KG1 (cell line): ENCODE measurements at regions not wholly inside any gene's neighbourhood (a gene's known extent, or its start where the extent isn't known, plus 50 kb on each side); places are given as distances from the start of the nearest gene placed in this dataset.
"Not testable (repeated sequence)": the region's sequence is repeated elsewhere in the genome, so short reads cannot be mapped to it uniquely, and the experiment has no call there.

ENCODE experiments used
- DNase-seq: peaks from one replicate; lab custom pipeline; 2025; lab: John Stamatoyannopoulos, UW

- DNase-seq, result no peak
These were observed 761.5 kb upstream of the SOX11 start for GRCh38 chr2:4930704-4931103.

- no peak for DNase-seq
These were observed 760.3 kb upstream of the SOX11 start for GRCh38 chr2:4931721-4932365.

- not testable (repeated sequence) for DNase-seq
These were observed 756.9 kb upstream of the SOX11 start for GRCh38 chr2:4935291-4935690.

GRCh38 chr2:4937550-4937949 lies 754.6 kb upstream of the SOX11 start:
- no peak for DNase-seq

GRCh38 chr2:4938206-4938605 lies 754.0 kb upstream of the SOX11 start:
- DNase-seq, result no peak

- no peak for DNase-seq
These were observed 749.7 kb upstream of the SOX11 start for GRCh38 chr2:4942441-4942840.

- DNase-seq, result no peak
These were observed 744.3 kb upstream of the SOX11 start for GRCh38 chr2:4947911-4948310.

- no peak for DNase-seq
These were observed 740.8 kb upstream of the SOX11 start for GRCh38 chr2:4951368-4951767.

- no peak for DNase-seq
These were observed 733.0 kb upstream of the SOX11 start for GRCh38 chr2:4959219-4959618.

DNA sequence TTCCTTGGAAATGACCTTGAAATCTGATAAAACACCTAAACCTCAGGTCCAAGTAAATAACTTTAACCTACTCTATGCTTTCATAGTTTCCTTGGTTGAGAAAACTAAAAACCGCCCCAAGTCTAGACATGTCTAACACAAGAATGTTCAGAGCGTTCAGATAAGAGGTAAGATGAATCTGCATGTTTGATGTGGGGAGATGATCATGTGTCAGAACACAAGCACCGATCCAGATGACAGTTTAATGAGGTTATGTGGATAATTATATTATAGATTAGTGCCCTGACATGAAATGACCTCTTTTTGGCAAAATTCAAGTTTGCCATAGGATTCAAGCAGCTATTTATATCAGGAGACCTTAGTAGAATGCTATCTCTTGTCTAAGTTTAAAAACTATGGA lies 729.8 kb upstream of the SOX11 start:
- DNase-seq, result no peak

DNA sequence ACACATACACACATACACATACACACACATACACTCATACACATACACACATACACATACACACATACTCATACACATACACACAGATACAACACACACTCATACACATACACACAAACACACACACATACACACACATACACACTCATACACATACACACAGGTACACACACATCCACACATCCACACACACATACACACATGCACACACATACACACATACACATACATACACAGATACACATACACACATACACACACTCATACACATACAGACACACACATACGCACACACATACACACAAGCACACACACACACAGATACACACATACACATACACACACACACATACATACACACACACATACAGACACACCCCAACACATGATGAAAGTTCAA lies 729.1 kb upstream of the SOX11 start:
- DNase-seq, result no peak

GRCh38 chr2:4964001-4964540 lies 728.1 kb upstream of the SOX11 start:
- DNase-seq, result no peak

DNA sequence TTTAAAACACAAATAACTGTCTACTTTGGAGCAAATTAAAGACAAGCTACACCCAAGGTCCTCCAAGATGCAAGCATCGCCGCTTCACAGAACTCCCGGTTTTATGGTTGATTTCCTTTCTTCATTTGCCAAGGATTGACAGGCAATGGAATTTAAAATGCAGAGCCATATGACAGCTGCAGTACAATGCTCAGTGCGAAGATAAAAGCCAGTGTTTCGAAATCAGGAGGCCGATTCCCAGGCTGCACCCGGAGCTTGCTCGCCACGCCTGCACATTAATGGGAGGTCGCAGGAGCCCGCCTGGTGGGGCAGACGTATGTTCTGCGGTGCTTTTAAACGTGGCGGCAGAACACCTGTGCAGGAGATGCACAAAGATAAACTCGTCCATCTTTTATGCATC lies 727.6 kb upstream of the SOX11 start:
- no peak for DNase-seq

DNA sequence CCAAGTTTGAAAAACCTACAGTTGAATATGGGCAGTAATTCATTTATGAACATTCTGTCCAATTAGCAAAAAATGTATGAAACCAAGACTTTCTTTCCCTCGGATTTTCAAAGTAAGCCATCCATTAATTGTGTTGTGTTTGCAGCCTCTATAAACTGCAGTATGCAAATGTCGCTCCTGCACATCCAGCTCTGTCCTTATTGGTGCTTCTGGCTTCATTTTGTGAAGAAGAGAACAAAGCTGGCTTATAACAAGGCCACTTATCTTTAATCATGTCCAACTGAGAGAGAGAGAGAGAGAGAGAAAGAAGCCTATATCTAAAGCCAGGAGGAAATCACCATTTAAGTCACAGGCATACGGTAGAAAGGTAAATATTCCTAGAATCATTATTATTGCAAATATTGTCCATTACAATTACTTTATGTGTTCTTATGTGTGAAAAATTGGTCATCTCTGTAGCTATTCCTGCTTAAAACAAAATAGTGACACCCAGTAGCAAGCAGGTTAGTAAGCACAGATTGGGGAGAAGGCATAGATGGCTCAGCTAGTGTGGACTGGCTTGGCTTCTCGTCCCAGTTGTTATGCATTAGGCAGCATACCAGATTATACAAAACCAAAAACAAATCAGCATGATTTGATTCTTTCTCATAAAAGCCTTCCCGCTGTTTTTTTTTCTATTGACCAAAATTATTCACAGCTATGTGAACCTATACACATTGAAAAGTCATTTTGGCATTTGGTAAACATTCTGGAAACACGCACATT lies 726.4 kb upstream of the SOX11 start:
- no peak for DNase-seq

DNA sequence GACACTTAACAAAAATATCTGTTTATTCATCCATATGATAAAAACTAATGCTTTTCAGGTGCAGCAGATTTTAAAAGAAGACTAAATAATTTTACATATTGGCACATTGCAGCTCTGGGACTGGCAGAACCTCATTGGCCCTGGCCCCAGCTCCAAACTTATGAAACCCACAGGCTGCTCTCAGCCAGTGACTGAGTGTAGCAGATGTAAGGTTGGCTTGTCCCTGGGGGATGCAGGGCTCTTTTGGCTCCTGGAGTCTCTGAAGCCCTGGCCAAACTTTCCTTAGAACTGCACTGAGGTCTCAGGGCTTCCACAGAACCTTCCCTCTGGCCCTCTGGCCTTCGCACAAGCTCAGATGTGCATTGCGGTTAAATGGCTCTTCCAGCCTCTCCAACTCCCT lies 725.0 kb upstream of the SOX11 start:
- DNase-seq, result no peak

- no peak for DNase-seq
These were observed 719.7 kb upstream of the SOX11 start for GRCh38 chr2:4972472-4972871.

GRCh38 chr2:4973354-4973753 lies 718.8 kb upstream of the SOX11 start:
- no peak for DNase-seq

GRCh38 chr2:4973973-4974372 lies 718.2 kb upstream of the SOX11 start:
- DNase-seq, result no peak

DNA sequence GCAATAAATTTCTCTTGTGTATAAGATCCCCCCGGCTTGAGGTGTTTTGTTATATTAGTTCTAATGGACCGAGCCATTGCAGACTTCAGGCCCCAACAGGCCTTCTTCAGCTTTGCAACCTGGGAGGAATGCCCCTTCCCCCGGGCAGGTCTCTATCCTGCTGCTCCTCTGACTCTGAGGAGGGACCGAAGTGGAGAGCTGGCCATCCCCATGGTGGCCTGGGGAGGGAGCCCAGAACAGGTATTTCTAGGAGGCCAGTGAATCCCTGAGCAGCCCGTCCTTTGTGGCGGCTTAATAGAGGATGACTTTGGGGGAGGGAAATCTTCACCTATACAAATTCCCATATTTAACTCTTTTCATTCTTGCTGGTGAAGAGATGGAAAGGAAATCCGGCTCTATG lies 715.8 kb upstream of the SOX11 start:
- no peak for DNase-seq

GRCh38 chr2:4979111-4979510 lies 713.1 kb upstream of the SOX11 start:
- DNase-seq, result no peak

DNA sequence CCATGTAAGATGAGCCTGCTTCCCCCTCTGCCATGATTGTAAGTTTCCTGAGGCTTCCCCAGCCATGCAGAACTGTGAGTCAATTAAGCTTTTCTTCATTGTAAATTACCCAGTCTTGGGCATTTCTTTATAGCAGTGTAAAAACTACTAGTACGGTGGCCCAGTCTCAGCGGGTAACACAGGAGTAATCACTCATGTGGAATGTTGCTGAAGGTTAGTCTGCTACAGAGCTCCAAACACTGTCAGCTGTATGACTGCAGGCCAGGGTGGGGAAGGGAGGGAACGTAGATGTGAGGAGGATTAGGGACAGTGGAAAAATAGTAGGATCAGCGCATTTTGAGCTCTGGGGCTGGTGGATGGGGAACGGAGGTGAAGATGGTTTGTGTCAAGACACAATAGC lies 711.2 kb upstream of the SOX11 start:
- DNase-seq, result no peak

DNA sequence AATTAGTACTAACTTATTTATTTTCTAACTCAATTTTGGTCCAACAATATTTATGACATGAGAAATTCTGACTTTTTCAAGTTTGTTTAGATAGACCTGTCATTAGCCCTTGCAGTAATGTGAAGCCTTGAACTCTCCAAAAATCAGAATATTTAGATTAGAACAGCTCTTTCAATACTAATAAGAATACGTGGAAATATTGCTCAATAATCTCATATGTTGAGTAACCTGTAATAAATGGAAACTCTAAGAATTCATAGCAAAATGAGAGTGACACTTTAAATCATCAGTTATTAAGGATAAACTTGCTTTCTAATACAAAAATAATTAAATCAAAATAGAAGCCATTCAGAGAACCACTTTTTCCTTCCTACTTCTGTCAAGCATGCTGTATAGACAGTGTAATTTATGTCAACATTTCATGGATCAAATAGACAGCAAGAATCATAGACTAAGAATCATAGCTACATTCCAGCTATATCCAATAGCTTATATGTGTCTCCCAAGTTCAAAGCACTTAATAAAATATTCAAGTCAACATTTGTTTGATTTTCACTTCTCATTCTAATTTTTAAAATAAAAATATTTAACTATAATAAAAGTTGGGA lies 710.3 kb upstream of the SOX11 start:
- no peak for DNase-seq

- DNase-seq, result not testable (repeated sequence)
These were observed 703.7 kb upstream of the SOX11 start for GRCh38 chr2:4988444-4988843.
